HG02571 (cell line): ENCODE measurements at regions not wholly inside any gene's neighbourhood (a gene's known extent, or its start where the extent isn't known, plus 50 kb on each side); places are given as distances from the start of the nearest gene placed in this dataset.
"Not testable (repeated sequence)": the region's sequence is repeated elsewhere in the genome, so short reads cannot be mapped to it uniquely, and the experiment has no call there.

Source experiments
- ATAC-seq: cut with Tn5 transposase; IDR thresholded peaks from one replicate; pipeline ENCODE4 v1.9.1; 2021; ENCODE audit warnings: mild to moderate bottlenecking, moderate library complexity; ENCODE audit not compliant: unreplicated experiment

DNA sequence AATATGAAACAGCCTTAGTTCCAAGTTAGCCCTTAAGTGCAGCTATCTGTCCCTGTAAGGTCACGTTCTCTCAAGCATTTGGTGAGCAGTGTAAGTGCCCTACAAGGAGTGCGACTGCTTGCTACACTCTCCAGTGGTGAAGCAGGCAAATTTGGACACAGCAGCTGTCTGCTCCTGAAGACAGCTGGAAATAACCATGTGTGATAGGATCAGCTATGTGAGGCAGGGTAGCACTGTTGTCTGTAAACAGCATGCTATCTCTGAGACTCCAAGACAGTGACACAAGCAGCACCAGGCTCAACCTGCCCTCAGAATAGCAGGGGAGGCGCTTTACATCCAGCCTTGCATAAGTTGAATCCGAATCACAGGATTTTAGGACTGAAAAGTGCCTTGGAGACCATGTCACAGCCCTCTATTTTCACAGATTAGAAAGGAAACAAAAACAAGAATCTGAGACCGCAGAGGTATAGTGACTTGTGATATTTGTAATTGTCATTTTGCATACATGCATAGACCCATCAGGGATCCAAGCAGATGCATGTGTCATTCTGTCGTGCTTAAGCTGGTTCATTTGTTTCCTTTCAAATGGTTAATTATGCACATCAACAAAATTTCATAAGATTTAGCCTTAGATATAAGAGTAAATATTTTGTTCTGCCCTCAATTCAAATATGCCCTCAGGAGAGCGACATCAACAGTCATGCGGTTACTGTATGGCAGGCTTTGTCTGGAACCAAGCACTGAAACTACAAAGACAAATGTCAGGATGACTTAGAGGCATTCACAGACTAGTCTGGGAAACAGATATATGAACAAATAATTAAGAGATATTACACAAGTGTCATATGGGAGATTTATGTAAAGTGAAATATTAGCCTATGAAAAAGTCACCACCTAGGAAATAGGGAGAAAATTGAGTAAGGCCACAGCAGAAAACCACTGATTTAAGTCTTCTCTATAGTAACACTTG lies 134.9 kb upstream of the NRIP1 start:
- no peak for ATAC-seq

DNA sequence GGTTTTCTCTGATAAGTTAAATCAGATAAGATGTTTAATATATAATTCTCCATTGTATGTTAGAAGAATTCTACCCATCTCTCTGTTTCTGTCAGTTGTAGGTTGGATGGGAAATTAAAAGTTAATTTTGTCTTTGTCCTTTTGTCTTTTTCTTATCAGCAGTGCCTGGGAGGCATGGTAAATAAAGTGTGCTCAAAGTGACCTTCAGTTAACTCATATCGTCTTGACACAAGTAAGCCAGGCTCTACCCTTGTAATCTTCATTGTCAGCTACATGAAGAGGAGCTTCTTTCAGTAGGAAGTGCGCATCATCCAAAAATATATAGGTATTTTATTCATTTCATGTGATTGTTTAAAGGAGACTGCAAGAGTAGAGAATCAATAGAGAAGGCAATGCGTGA lies 138.9 kb upstream of the NRIP1 start:
- ATAC-seq = no peak

DNA sequence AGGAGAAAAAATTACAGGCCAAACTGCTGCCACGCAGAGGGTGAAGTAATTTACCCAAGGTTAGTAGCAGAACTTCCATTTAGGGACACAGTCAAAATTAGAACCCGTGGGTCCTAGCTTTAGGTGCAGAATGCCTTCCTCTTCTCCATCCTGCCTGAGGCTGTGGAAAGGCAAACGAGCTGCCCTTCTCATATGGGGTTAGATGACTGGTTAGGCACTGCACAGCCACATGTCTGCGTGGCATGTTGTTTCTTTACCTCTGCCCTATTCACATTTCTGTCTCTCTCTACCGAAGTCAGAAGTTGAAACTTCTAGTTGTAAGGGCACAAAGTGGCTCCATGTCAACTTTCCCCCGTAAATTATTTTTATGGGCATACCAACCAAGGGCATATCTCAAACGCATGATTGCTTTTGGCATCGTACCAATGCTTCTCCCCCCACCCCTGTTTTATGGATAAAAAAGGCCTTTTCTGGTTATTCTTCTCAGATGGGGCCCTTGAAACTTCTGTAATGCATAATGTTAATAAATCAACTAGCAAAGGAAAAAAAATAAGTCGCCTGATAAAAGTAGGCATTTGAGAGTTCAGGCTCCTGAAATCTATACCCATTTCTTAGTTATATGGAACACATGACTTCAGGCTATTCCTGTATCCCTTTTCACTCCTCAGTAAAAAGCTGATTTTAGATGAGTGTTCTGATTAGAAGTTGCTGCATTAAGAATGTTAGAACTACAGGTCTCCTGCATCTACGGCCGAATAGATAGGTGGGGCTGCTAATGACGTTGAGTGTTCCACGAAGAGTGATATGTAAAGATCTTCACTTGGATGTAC lies 139.6 kb upstream of the NRIP1 start:
- no peak for ATAC-seq

DNA sequence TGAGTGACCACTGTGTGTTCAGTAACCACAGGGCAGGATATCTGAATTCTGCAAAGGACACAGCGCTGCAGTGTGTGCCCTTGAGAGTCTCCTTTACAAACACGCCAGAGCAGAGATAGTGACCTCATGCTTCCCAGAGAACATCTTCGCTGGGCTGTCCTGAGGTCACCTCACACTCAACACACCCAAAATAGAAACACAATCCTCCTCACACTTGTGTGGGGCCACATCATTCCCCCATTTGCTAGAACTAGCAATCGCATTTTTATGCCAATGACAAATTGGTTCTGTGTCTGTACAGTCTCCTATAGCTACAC lies 140.1 kb upstream of the NRIP1 start:
- no peak for ATAC-seq

DNA sequence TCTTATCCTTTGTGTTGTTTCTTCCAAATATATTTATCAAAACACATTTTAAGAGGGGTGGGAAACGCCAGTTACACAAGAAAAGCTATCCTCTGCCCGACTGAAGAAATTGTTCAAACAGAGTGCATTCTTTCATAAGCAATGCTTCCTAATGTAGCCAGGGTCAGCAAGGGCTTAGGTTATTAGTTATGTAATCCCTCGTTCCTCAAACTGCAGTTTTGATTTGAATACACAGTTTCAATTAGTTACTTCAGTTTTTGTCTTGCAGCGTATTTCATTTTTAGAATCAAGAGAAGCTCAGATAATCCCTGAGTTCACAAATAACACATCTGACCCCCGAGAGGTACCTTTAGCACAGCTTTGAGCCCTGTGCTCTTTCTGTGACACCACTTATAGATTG lies 141.7 kb upstream of the NRIP1 start:
- peak; percentile 59 for ATAC-seq

DNA sequence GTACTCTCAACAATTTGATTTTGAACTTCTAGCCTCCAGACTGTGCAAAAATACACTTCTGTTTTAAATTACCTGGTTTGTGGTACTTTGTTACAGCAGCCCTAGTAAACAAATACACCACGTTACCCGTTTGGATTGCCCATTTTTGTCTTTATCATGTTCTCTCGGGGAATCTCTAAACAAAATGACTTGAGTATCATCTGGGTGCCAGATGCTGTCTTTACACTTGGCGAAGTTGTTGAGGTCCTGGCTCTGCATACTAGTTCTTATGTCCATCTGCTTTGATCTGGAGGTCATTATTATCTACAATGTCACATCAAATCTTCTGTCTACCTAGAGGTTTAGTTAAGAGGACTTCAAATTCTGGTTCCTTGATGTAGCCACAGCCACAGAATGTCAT lies 142.4 kb upstream of the NRIP1 start:
- ATAC-seq = no peak

DNA sequence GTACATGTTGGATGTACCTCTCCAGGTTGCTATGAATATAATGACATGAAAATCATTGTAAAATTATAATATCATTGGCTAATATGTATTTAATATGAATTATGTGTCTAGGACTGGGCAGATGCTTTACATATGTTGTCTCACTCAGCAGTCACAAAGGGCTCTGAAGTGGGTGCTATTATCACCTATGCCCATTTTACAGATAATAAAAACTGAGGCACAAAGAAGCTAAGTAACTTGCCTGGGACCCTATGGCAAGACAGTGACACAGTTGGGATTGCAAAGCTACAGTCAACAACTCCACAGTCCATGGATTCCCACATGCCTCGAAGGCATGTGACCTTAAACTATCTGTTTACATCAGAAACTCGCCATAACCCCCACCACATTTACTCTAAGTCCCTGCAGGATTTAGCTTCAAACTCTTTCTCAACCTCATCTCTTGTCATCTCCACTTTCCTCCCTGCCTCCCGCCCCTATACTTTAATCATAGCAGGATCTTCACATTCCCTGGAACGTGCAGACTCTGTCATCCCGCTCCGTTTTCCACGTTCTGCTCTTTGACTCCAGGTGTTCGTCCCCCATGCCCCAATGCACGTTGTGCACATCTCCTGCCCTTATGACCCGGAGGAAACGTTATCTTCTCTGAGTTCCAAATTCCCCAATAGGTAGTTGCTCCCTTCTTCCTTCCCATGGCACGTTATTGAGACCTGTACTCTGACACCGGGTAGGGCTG lies 143.0 kb upstream of the NRIP1 start:
- ATAC-seq = no peak

DNA sequence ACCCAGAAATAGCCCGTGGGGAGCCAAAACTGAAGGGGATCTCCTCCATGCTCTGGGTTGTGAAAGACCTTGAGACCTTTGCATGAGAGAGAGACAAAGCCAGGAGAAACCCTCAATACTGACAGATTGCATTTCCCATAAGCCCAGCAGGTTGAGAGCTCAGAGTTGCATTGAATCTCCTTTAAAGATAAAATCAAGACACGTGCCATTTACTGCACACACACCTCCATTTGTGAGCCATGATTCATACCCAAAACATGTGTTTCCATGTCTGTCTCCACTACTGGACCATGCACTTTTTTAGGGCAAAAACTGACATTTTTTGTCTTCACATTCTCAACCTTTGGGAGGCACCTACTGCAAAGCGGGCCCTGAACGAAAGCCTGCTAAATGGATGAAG lies 144.0 kb upstream of the NRIP1 start:
- no peak for ATAC-seq

DNA sequence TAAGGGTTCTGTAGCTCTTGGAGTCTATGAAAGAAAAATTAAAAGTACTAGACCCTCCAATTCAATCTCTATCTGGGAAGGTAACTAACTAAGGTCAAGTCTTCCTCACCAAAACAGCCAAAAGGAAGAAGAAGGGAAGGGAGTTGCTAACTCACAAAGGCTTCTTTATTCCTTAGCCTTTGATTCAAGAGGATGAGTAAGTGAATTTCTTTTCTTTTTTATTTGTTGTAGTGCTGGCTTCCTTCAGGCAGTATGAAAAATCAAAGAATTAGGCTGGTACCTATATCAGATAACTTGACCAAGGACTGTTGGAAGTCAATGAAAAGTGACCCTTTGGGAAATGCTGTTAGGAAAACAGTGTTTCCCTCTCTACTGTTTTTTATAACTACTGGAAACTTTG lies 144.4 kb upstream of the NRIP1 start:
- no peak for ATAC-seq

DNA sequence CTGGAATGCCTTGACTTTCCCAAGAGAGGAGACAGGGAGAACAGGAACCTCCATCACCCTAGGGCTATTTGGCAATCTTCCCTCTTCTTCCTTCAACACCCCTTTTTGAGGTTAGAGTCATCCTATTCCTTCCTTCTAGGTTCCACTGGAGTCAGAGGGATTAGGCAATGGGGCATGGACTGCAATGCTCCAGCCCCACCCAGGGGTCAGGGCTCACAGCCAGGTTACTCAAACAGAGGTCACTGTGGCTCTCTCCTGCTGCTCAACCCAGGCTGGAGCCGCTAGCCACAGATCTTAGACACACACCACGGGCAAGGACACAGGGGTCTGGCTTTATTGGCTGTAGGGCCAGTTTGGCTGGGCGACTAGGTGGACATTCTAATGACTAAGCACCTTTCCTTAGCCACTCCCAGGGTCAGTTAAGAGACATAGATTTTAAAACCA lies 145.5 kb upstream of the NRIP1 start:
- ATAC-seq = no peak

DNA sequence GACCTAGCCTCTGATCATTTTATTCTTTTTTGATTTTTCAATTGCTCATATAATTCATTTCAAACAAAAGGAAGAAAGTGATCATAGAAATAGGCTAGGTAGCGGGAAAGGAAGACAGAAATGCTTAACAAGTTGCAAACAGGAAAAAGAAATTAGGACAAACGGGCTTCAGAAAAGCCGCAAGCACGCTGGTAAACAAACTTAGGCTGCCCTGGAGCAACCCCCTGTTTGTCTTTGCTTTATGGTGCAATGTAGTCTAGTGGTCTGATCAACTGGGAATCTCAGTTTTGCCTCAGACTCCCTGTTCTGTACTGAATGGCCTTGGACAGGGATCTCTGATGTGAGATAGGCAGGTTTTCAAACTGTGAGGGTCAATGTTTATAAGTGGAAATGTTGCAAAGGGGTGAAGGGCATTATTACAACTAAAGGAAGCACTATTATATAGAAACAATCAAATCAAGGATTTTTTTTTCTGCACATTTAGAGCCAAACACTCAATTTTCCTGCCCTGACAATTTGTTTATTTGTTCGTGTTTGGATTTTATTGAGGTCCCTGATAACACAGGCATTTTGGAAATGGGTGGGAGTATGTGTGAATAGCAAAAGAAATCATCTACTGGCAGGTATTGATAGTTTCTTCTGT lies 146.8 kb upstream of the NRIP1 start:
- no peak for ATAC-seq

DNA sequence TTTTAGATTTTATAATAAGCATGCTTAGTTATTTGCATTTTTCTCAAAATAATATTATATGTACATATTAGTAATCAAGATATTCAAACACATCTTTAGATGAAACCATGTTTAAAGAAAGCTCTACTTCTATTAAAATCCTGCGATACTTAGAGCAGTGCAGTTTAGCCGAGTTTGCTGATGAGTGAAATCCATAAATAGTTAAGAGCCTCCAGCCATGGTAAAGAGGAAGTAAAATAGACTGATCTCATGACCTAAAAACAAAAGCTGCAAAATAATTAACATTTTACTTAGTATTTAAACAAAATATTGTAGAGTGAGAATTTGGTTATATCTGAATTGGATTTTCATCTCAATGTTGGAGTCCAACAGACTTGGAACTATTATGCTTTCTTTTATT lies 147.4 kb upstream of the NRIP1 start:
- no peak for ATAC-seq

DNA sequence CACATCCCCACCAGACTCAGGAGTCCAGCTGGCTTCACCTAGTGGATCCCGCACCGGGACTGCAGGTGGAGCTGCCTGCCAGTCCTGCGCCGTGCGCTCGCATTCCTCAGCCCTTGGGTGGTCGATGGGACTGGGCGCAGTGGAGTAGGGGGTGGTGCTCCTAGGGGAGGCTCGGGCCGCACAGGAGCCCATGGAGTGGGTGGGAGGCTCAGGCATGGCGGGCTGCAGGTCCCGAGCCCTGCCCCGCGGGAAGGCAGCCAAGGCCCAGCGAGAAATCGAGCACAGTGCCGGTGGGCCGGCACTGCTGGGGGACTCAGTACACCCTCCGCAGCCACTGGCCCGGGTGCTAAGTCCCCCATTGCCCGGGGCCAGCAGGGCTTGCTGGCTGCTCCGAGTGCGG lies 153.7 kb upstream of the NRIP1 start:
- ATAC-seq = not testable (repeated sequence)

DNA sequence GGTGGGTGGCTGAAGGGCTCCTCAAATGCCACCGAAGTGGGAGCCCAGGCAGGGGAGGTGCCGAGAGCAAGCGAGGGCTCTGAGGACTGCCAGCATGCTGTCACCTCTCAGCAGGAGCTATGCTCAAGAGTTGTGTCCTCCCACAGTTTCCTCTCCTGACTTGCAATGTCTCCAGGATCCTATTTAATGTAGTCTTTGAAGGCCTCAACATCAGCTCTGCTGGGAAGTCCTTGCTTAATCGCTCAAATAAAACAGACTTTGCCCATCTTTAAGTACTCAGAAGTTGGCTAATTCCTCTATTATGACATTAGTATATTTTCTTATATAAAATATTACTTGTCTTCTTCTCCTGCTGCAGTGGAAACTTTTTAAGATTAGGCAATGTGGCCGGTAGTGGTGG lies 154.2 kb upstream of the NRIP1 start:
- ATAC-seq = no peak

DNA sequence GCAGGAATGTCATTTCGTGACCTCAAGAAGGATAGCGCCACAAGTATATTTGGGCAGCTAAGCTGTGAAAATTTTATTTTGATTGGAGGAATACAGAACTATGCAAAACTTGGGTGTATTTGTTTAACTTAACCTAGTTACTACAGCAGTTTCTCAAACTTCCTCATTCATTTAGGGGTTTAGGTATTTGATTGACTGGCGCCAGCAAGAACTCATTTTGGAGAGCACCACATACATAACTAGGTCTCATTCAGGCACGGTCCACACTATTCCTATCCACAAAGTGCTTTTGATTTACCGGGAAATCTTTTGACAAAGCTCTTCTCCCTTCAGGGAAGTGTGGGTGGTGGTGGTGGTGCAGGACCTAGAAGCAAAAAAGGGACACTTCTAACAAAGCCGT lies 155.1 kb upstream of the NRIP1 start:
- ATAC-seq = no peak

DNA sequence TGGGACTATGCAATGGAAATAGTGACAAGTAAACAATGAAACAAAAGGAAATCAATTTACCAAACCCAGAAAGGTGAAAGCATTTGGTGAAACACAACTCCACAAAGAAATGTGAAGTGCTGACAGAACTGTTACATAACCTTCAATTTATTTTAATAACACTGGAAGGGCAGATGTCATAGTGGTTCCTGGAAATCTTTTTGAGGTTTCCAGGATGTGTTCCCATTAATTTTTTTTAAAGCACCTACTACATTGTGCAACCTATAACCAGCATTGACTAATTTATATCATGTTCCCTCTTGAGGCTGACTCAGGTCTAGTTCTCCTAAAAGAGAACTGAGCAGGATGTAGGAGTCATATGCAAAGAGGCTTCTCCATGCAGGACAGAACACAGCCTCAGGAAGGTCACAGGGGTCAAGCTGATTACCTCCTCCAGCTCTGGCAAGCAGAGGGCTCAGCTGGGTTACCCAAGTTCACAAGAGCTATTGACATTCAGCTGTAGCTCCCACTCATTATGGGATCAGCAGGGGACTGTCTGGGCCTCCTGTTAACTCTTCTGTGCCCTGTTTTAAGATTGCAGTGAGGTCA lies 157.1 kb upstream of the NRIP1 start:
- ATAC-seq = no peak

DNA sequence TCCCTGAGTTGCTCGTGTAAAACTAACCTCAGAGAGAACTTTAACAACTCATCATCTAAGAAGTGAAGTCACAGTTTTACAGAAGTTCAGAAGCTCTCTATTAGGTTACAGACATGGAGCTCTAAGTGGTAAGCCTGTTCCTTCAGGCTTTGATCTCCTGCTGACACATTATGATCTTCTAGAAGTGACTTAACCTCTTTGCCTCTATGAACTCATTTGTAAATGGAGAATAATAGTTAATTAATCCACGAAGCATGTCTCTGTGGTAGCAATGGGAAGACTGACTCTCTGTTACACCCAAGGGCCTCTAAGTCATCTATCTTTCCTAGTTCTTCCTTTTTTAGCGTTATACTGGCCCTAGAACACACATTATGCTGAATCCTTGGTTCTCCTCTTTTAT lies 157.9 kb upstream of the NRIP1 start:
- ATAC-seq = no peak

DNA sequence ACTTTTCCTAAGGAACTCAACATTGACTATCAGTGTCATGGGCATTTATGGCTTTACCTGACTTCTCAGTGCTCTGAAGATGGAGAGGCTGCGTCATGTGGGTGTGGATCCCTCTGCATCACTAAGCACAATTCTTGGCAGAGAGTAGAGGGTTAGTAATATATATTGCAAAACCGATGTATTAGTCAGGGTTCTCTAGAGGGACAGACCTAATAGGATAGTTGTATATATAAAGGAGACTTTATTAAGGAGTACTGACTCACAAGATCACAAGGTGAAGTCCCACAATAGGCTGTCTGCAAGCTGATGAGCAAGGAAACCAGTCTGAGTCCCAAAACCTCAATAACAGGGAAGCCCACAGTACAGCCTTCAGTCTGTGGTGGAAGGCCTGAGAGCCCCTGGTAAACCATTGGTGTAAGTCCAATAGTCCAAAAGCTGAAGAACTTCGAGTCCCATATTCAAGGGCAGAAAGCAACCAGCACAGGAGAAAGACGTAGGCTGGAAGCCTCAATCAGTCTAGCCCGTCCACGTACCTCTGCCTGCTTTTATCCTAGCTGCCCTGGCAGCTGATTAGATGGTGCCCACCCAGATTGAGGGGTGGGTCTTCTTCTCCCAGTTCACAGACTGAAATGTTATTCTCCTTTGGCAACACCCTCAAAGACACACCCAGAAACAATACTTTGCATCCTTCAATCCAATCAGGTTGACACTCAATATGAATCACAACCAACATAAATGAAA lies 159.7 kb upstream of the NRIP1 start:
- no peak for ATAC-seq

DNA sequence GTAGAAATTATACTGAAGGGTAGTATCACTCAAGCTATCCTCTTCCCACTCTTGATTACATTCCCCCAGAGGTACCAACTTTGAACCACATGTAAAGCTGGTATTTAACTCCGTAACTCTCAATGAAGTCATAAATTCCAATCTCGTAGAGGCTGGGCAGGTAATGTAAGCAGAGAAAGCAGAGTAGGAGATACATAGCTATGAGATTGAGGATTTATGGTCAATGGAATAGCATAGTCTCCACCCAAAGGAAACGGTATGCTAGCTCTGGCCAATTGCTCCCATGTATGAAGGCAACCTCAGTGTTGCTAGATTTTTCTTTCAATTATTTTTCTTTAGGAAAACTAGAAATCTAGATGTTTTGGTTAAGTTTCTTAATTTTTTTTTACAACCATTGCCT lies 163.1 kb upstream of the NRIP1 start:
- no peak for ATAC-seq

DNA sequence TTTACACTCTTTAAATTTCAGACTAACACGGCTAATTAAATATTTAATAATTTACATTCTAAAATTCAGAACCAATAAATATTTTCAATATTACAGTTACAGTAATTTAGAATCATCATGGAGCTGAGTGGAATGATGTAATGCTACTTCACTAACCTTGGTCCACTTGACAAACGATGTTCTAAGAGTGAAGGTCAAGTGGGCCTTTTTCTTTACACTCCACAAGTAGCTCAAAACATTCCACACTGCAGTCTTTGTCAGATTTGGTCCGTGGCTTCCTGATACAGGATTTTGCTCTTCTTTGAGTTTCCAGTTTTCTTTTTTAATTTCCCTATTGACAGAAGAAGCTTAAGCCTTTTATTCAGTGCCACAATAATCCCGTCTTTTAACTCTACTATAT lies 164.6 kb upstream of the NRIP1 start:
- ATAC-seq = no peak
